ENCODE measurements at regions not wholly inside any gene's neighbourhood (a gene's known extent, or its start where the extent isn't known, plus 50 kb on each side); places are given as distances from the start of the nearest gene placed in this dataset.

- no peak for DNase-seq
These were observed 146.7 kb upstream of the KLF14 start for GRCh38 chr7:130880668-130881067.

DNA sequence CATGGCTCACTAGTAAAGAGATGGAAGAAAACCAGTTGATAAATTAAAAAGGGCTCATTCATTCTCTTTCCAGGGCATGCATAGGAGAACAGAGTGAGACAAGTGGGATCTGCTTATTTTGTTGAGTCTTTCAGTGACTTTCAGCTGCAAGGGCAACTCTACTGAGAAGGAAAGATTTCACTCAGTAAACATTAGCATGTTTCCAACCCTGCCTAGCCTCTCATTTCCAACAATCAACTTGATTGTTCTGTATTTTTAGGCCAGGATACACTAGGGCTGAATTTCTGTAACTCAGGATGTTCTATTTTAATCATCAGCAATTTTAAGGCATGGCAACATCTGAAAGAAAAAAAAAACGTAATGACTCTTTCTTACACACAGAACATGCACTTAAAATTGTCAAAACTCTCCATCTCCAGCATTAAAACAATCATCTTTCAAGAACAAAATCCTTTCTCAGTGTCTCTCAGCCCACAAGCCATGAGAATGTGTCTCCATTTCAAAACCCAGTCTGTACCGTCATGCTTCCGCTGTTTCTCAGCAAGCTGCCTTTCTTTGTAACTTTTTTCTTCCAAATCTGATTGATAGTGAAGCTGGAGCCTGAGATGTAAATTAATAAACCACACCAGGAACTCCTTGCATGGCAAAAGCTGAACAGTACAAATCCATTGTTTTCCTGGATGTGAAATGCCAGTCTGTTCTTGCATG lies 147.2 kb upstream of the KLF14 start:
- no peak for DNase-seq

GRCh38 chr7:130881799-130882141 lies 147.8 kb upstream of the KLF14 start:
- no peak for DNase-seq

GRCh38 chr7:130882396-130882795 lies 148.4 kb upstream of the KLF14 start:
- DNase-seq = no peak

DNA sequence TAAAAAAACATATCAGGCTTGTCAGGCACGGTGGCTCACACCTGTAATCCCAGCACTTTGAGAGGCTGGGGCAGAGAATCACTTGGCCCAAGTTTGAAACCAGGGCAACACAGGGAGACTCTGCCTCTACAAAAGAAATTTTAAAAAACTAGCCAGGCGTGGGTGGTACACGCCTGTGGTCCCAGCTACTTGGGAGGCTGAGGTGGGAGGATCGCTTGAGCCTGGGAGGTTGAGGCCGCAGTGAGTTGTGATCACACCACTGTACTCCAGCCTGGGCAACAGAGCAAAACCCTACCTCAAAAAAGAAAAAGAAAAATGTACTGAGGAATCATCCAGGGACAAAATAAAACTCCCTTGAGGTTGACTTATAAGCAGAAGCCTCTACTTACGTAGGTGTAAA lies 149.9 kb upstream of the KLF14 start:
- no peak for DNase-seq

GRCh38 chr7:130884437-130885417 lies 150.7 kb upstream of the KLF14 start:
- no peak for DNase-seq

DNA sequence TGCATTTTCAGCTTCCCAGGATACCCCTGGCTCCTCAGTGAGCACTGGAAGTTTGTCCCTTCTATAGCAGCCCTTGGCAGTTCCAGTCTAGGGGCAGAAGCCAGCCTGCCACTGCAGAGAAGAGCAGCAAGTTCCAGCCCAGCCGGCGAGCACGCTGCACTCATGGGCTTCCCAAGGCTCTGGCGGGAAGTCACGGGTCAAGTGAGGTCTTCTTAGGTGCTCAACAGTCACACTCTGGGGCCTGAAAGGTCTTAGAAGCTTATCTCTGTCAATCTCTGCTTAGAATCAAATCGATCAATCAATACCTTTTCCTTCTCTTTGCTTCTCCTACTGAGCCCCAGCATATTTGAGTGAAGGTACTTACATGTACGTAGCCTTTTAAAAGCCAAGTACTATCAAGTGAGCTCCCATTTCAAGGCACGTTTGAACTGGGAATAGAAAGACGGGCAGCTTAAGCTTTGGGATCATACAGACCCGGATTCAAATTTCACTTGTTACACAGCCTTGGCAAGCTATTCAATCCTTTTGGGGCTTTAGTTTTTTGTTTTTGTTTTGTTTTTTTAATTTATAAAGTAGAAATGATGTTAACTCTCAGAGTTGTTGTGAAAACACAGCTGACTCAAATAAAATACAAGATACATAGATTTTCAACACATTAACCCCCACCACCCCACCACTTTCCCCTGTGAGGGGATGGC lies 152.6 kb upstream of the KLF14 start:
- DNase-seq = no peak

DNA sequence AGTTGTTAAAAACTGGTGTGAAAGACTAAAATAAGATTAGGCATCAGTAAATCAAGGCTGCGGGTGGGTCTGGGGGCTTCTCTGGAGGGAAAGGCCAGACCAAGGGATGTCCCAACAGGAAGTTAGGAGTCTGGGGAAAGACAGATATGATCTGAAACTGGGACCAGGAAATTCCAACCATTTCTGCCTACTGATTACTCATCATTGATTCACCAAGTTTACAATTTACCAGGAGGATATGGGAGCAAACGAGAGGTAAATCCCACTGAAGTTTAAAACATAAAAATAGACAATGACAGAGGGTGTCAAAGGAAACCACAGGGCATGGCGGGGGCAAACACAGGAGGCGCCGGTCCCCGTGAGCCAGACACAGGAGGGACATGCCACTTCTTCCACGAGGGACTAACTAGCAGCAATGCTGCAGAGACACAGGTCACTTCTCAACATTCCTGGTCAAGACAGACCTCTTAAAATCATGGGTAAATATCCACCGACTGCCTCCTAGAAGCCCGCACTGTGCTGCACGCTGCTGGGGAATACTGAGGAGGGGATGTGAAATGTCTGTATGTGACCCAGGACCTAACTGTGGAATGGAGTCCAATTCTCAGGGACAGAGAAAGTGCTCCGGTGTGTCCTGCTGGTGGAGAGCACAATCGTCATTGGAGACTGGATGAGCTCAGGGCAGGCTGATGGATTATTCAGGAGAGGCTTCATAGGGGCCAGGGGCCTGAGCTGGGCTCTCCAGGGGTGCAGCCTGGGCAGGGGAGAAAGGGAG lies 153.4 kb upstream of the KLF14 start:
- no peak for DNase-seq

DNA sequence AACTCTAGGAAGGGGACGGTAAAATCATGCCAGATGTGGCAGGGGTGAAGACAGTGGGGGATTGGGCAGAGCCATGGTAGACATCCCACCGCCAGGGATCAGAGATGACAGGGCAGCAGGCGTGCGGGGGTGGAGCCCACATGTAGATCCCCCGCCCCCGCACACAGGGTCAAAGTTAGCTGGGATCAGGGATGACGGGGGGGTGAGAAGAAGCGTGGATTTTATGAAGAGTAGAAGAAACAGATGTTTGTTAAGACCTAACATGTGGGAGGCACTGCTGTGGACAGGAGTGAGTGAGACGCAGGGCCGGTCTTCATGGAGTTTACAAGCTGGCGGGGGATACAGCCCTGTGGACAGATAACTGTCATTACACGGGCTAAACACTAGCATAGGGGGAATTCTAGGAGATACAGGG lies 154.0 kb upstream of the KLF14 start:
- no peak for DNase-seq

GRCh38 chr7:130888468-130888867 lies 154.5 kb upstream of the KLF14 start:
- DNase-seq = no peak

GRCh38 chr7:130890176-130891020 lies 156.4 kb upstream of the KLF14 start:
- no peak for DNase-seq

GRCh38 chr7:130891254-130892094 lies 157.5 kb upstream of the KLF14 start:
- no peak for DNase-seq

DNA sequence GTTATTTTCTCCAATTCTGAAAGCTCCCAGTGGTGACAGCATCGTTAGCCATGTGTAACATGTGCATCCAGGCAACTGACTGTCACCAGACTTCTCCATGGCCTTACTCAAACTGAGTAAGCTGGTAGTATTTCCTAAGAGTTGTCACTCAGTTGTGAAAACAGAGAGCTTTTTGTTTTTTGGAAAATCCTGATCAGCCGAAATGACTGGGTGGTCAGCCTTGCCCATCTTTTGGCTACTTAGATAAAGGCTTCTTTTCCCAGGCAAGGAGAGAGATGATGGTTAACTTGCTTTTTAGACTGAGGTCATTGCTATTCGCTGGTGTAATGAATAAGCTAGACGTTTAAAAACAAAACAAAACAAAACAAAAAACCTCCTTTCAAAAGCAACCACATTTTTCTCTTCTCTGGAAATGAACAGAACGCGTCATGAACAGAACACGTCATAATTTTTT lies 159.5 kb upstream of the KLF14 start:
- no peak for DNase-seq

- no peak for DNase-seq
These were observed 160.3 kb upstream of the KLF14 start for GRCh38 chr7:130894146-130894908.

DNA sequence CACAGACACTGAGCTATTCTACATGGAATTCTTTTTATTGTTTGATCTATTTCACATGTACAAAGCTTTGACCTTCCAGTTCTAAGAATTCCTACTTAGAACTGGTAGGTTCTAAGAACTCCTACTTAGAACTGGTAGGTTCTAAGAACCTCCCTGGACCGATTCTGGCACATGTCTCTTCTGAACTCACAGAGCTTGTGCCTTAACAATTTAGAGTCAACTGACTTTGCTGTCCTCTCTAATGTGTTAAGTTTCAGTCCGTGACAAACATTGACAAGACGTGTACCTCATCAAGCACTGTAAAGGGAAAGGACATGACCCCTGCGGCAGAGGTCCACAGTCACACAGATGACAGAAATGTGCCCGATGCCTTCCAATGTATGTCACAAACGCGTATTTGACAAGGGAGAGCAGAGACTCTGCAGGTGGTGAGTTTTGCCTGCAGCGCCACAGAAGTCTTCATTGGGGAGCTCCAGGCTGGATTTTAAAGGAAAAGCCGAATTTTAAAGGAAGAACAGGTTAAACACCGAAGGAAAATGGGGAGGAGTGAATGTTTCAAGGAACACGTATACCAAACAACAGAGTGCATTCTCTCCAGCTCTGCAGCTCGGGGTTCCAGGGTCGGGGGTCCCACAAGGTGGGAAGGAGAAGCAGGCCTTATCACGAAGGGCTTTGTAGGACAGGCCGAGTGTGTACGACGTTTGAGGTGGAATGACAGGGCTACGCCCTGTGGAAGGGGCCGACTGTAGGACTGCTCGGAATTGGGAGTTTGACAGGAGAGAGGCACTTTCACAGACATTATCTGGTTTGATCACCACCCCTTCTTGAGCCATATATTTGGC lies 161.1 kb upstream of the KLF14 start:
- no peak for DNase-seq

DNA sequence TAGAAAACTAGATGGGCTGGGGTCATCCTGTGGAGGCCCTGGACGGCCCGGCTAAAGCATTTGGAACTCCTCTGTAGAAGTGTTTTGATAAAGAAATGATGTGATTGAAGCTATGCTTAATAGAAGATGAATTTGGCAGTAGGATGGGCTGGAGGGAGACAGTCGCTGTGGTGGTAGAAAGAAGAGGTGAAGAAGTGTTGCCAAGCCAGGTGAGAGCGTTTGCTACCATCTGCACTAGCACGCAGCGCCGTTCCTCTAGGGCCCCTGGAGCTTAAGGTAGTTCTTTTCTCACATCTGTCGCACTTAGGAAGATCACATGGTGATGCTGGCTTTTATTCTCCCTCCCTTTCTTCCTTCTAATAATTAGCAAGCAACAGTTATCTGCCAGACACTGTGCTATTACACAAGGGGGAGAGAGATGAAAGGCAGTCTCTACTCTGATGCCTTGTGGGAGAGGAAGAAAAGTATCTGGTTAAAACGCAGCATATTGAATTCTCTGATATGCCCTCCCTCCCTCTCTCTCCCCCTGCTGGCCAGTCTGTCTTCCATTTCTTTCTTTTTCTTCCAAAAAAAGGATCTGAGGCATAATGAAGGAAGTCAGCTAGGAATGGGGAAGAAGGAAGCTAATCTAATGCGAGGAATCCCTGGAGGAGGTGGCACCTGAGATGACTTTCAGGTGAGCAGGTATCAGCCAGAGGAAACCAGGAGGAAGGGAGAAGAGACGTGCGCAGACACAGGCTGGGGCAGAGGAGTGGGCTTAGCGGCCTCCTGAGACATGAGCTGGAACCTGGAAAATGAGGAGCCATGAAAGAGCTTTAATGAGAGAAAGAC lies 162.3 kb upstream of the KLF14 start:
- no peak for DNase-seq

GRCh38 chr7:130896898-130897514 lies 163.0 kb upstream of the KLF14 start:
- peak; percentile 21 for DNase-seq

Data from activated gamma-delta T cell (primary cell).